ENCODE measurements at regions not wholly inside any gene's neighbourhood (a gene's known extent, or its start where the extent isn't known, plus 50 kb on each side); places are given as distances from the start of the nearest gene placed in this dataset.
A peak's percentile ranks its signal among the peaks of the same experiment; 100 is the strongest.

- FAIRE-seq (no peak), DNase-seq (ENCODE audit: low read depth, low spot score) (no peak)
- H3K36me3 ChIP-seq (ENCODE audit: control insufficient read depth in 2 of 2, extremely low read depth in 1 of 2, insufficient read depth in 2 of 2, low read length in 2 of 2), result no peaks in the 10 kb centered on the region
- H3K4me1 ChIP-seq (ENCODE audit: control insufficient read depth, extremely low read depth, insufficient read depth, low read length), result no peaks in the 10 kb centered on the region
- no peaks in the 10 kb centered on the region for H3K9me1 ChIP-seq (ENCODE audit: control insufficient read depth, extremely low read depth, insufficient read depth, low read length)
- no peaks in the 10 kb centered on the region for H3K27me3 ChIP-seq (ENCODE audit: control insufficient read depth, extremely low read depth, insufficient read depth, low read length)
- no peak overlapping the region for H3K27ac ChIP-seq (ENCODE audit: control insufficient read depth, insufficient read depth, low read length)
- dilution Hi-C loops (cut with MboI; ENCODE audit: extremely low pct_ligation_motif_present, low sequenced_read_pairs), result no loop called here
- H3K79me2 ChIP-seq (ENCODE audit: control insufficient read depth, insufficient read depth, low read length), result no peaks in the 10 kb centered on the region
- H3K4me2 ChIP-seq (ENCODE audit: control insufficient read depth, extremely low read depth, insufficient read depth, low read depth, low read length), result no peak overlapping the region
- H4K20me1 ChIP-seq (ENCODE audit: control insufficient read depth, extremely low read depth, insufficient read depth, low read length), result no peaks in the 10 kb centered on the region
- TF ChIP-seq EZH2 (IDR thresholded peaks at IDR 0.05; ENCODE audit: low read length), result no peak
- TF ChIP-seq, protein P1, sequence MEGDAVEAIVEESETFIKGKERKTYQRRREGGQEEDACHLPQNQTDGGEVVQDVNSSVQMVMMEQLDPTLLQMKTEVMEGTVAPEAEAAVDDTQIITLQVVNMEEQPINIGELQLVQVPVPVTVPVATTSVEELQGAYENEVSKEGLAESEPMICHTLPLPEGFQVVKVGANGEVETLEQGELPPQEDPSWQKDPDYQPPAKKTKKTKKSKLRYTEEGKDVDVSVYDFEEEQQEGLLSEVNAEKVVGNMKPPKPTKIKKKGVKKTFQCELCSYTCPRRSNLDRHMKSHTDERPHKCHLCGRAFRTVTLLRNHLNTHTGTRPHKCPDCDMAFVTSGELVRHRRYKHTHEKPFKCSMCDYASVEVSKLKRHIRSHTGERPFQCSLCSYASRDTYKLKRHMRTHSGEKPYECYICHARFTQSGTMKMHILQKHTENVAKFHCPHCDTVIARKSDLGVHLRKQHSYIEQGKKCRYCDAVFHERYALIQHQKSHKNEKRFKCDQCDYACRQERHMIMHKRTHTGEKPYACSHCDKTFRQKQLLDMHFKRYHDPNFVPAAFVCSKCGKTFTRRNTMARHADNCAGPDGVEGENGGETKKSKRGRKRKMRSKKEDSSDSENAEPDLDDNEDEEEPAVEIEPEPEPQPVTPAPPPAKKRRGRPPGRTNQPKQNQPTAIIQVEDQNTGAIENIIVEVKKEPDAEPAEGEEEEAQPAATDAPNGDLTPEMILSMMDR (optimal IDR thresholded peaks at IDR 0.05 in 1 of 3, IDR thresholded peaks at IDR 0.05 in 1 of 3, conservative IDR thresholded peaks at IDR 0.05 in 1 of 3; ENCODE audit: extremely low read depth in 1 of 3, insufficient read depth in 2 of 3, low read length in 3 of 3), result peak in 1 of 3 experiments; percentile 4
- no peak overlapping the region for H3K4me3 ChIP-seq (ENCODE audit: control insufficient read depth in 2 of 3, extremely low read depth in 1 of 3, insufficient read depth in 2 of 3, low read depth in 1 of 3, low read length in 3 of 3)
- H2AFZ ChIP-seq (ENCODE audit: control insufficient read depth, low read length), result no peak overlapping the region
- H3K9ac ChIP-seq (ENCODE audit: control insufficient read depth, extremely low read depth, insufficient read depth, low read length), result no peak overlapping the region
- H3K9me3 ChIP-seq (ENCODE audit: control insufficient read depth, low read depth, low read length), result no peaks in the 10 kb centered on the region
Measured at GRCh38 chr2:13745330-13745729, 887.2 kb upstream of the LRATD1 start.

DNA sequence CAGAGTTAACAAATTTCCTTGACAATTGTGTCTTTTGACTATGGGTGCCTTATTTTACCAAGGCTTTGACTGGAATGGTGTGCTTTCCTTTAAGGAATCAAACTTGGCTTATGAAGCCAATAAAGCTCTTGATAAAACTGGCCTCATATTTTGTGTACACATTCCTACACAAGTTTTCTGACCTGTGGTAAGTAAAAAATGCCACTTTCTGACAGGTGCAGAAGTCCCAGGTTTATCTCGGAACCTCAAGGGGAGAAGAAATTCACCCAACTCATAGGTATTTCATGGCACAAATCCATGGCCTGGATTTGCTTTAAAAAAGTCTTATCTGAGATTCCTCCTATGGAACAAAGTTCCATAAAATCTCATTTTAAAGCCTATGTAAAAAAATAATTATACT, 880.6 kb upstream of the LRATD1 start:
- no peaks in the 10 kb centered on the region for H3K4me1 ChIP-seq (ENCODE audit: control insufficient read depth, extremely low read depth, insufficient read depth, low read length)
- FAIRE-seq, result no peak
- H3K36me3 ChIP-seq (ENCODE audit: control insufficient read depth in 2 of 2, extremely low read depth in 1 of 2, insufficient read depth in 2 of 2, low read length in 2 of 2), result no peaks in the 10 kb centered on the region
- H3K27me3 ChIP-seq (ENCODE audit: control insufficient read depth, extremely low read depth, insufficient read depth, low read length), result no peaks in the 10 kb centered on the region
- no peak for DNase-seq (ENCODE audit: low read depth, low spot score)
- H3K9ac ChIP-seq (ENCODE audit: control insufficient read depth, extremely low read depth, insufficient read depth, low read length), result no peak overlapping the region
- H3K27ac ChIP-seq (ENCODE audit: control insufficient read depth, insufficient read depth, low read length), result no peak overlapping the region
- no peak overlapping the region for H3K4me3 ChIP-seq (ENCODE audit: control insufficient read depth in 2 of 3, extremely low read depth in 1 of 3, insufficient read depth in 2 of 3, low read depth in 1 of 3, low read length in 3 of 3)
- no peak overlapping the region for H2AFZ ChIP-seq (ENCODE audit: control insufficient read depth, low read length)
- dilution Hi-C loops (cut with MboI; ENCODE audit: extremely low pct_ligation_motif_present, low sequenced_read_pairs), result no loop called here
- H3K4me2 ChIP-seq (ENCODE audit: control insufficient read depth, extremely low read depth, insufficient read depth, low read depth, low read length), result no peak overlapping the region
- no peaks in the 10 kb centered on the region for H4K20me1 ChIP-seq (ENCODE audit: control insufficient read depth, extremely low read depth, insufficient read depth, low read length)
- no peaks in the 10 kb centered on the region for H3K9me1 ChIP-seq (ENCODE audit: control insufficient read depth, extremely low read depth, insufficient read depth, low read length)
- no peaks in the 10 kb centered on the region for H3K9me3 ChIP-seq (ENCODE audit: control insufficient read depth, low read depth, low read length)
- no peaks in the 10 kb centered on the region for H3K79me2 ChIP-seq (ENCODE audit: control insufficient read depth, insufficient read depth, low read length)
- TF ChIP-seq, protein P1 (optimal IDR thresholded peaks at IDR 0.05 in 1 of 3, IDR thresholded peaks at IDR 0.05 in 1 of 3, conservative IDR thresholded peaks at IDR 0.05 in 1 of 3; ENCODE audit: extremely low read depth in 1 of 3, insufficient read depth in 2 of 3, low read length in 3 of 3), result no peak
- no peak for TF ChIP-seq EZH2 (IDR thresholded peaks at IDR 0.05; ENCODE audit: low read length)
